Kidney tubule cell (primary cell): ENCODE measurements at regions not wholly inside any gene's neighbourhood (a gene's known extent, or its start where the extent isn't known, plus 50 kb on each side); places are given as distances from the start of the nearest gene placed in this dataset.
A peak's percentile ranks its signal among the peaks of the same experiment; 100 is the strongest.

ENCODE experiments used
- DNase-seq: peaks from one replicate; pipeline ENCODE4 v3.0.0-alpha.2; 2018; ENCODE audit warnings: low spot score

DNA sequence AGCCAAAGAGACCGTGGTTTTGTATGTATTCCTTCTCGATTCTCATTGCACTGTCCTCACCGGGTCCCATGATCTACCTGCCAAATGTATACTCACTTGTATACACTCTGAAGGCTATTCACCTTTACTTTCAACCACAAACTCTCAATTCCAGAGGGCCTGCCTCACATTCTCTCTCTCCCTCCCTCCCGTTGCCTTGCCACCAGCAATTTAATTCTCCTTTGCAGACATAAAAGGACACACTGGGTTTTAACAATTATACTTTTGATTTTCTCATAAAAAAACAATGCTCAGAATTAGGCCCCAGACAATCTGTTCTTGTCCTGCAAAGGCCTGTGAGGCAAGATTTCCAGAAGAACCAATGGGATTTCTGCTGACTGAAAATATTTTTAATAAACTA, 265.1 kb upstream of the PSMD7 start:
- no peak for DNase-seq

- DNase-seq, result no peak
Observed at GRCh38 chr16:74030000-74030706, 266.5 kb upstream of the PSMD7 start.

DNA sequence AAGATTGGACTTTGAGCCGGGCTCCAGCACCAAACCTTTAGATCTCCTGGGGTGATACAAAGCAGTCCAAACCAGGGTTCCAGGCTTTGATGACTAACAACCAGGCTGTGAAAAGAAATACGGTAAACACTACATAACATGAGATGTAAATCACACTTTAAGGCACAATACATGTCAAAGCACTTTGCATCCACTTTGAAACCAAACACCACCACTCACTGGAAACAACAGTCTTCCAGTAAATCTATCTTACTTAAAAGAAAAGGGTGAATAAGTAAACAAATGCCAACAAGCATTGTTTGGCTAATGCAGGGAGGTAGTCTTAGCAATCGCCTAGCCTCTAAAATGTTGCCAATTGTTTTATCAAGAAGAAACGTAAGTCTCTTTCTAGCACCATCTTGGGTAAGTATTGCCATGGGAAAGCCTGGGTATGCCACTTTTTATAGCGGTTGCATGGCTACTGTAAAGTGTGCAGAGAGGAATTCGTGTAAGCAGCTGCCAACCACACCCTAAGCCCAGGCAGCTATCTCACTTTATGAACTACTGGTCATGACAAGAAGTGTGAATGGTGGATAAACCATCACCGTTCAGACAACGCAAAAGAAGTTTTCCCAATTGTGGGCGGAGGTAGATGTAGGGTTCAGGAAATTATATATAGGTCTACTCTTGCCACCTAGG, 267.4 kb upstream of the PSMD7 start:
- DNase-seq, result no peak

GRCh38 chr16:74026373-74027281, 270.0 kb upstream of the PSMD7 start:
- DNase-seq, result no peak

DNA sequence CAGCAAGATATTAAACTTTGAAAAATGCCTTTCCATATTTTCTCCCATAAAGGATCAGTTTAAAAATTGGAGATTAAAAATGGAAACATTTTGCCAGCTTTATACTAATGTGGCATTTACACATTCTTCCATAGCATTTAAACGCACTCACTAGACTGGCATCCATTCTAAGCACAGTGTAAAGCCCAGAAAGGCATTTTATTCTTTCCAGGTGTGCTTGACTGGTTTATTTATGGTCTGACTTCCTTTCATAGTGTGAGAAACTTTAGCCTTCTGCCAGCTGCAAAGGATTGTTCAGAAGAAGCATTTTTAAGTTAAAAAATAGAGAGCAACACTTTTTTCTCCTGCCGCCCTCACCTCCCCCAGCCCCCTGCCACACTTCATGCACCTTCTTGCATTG, 271.7 kb upstream of the PSMD7 start:
- DNase-seq, result no peak

- DNase-seq, result no peak
Observed at GRCh38 chr16:74020095-74020670, 276.4 kb upstream of the PSMD7 start.

DNA sequence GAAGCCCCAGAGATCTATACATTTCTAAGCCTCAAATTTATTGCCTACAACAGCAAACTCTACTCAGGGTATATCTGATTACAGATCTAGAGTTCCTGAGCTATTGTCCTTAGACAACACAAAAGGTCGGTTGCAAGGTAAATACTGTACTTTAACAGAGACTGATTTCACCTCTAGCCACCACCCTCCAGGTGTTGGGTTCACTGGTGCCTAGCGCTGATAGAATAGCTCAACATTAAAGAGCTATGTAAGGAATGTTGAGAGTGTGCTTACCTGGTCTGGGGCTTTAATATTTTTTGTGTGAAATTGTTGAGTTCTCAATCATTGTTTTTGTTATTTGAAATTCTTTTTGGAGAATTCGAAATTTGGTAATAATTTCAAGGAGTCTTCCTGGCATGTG, 277.0 kb upstream of the PSMD7 start:
- no peak for DNase-seq

GRCh38 chr16:74015953-74016352, 280.7 kb upstream of the PSMD7 start:
- DNase-seq, result no peak

GRCh38 chr16:73998707-73999106, 297.9 kb upstream of the PSMD7 start:
- DNase-seq, result no peak

GRCh38 chr16:73997971-73998370, 298.6 kb upstream of the PSMD7 start:
- DNase-seq, result no peak

GRCh38 chr16:73997340-73997711, 299.3 kb upstream of the PSMD7 start:
- no peak for DNase-seq

DNA sequence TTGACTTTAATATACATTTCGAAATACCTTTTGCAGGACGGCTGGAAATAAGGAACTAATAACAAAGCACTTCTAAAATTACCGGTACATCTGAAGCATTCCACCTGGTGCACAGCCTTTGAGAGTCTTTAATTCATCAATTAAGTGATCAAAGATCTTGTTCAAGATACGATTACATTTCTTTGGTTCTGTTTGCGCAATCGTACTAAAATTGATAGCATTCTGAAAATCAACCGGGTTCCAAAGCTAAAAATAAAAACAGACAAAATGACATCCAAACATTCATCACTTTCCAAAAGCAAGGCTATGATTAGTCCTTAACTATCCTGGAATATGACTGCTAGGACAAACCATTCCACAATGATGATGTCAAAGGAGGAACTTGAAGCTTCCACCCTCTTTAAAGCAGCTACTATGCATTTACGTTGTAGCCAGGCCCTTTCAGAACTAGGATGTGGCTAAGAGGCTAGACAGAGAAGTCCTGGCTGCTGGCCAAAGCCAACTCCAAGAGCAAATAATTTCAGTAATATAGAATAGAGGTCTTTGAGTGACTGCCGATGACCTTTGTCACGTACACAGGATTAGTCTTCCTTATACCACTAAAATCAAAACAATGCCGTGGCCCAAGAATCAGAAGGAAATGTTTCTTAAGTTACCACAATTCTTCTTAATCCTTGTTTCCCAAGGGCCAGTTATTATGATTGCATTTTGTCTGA, 299.8 kb upstream of the PSMD7 start:
- DNase-seq, result no peak

DNA sequence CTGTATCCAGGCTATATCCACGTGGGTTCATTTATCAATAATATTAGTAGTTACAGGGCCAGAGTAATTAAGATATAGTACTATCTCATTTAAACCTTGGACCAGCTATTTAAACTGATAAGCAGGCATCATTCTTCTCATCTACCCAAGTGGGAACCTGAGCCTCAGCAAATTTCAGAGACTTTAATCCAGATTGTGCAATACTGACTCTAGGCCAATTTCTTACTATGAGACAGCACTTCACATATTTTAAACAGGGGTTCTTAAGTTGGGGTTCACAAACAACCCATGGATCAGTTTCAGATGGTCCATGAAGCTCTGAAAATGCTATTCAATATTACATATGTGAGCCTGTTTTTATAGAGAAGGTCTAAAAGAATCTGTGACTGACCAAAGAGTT, 302.7 kb upstream of the PSMD7 start:
- DNase-seq, result no peak

GRCh38 chr16:73978407-73978784, 318.2 kb upstream of the PSMD7 start:
- no peak for DNase-seq

DNA sequence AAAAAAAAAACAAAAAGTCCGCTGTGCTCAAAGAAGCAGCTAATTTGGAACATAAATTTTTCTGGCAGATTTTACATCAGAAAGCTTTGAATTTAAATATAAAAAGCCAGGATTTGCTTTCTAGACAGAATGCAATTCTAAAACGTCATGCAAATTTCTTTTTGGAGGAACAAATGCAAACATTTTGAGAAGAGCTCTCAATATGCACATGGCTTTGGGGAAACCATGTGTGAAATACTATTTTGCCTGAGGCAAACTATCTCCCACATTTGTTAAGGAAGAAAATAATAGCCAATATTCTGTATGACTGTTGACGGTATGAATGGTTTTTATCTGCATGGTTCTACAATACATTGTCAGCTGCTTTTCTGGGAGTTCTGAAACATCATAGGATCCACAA, 320.0 kb upstream of the PSMD7 start:
- DNase-seq, result no peak

- no peak for DNase-seq
Observed at GRCh38 chr16:73973174-73973573, 323.4 kb upstream of the PSMD7 start.

- DNase-seq, result no peak
Observed at GRCh38 chr16:73966851-73967250, 329.8 kb upstream of the PSMD7 start.

DNA sequence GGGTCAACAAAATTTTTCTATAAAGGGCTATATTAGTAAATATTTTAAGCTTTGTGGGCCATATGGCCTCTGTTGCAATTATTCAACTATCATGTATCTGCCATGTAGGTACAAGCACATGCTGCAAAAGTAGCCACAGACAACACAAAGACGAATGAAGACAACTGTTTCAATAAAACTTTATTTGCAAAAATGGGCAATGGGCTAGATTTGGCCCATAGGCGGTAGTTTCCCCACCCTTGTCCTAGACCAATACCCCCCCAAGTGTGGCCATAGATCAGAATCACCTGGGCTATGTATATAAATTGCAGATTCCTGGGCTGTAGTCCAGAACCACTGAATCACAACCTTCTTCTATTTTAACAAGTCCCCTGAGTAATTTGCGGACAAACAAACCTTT, 331.0 kb upstream of the PSMD7 start:
- DNase-seq, result no peak

DNA sequence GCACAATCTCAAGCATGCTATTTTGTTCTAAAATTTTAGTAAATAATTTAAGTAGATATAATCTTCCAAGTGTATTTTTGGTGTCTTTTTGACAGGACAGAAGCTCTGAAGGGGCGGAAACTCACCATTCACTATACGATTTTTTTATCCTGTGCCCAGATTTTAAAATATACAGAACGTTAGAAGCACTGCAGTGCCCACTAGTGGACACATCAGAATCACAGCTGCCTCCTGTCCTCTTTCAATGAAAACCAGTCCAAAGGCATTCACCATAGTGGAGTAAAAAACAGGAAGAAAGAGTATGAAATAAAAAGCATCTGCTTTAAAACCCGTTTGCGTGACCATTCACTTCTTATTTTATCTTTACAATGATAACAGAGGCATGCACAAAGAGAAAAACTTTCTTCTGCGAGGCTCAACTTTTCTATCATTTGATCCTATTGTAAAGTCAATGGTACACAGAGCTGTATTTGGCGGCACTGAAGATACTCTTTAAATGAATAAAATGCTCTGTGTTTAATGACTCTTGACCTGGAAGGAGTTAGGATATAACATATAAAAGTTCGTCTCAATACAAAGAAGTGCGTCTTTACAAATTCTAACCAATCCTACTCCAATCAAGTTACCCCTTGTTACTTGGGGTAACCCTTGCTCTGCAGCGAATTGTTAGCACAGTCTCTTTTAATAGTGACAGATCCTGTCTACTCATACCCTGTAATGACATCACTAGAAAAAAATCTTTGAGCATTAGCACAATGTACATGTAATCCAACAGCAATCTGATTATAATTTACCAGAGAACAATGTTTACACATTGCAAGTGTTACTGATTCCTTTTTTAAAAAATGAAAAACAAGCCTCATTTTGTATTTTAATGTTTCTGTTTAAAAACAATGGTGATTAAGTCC, 339.8 kb upstream of the PSMD7 start:
- DNase-seq, result peak; percentile 49

DNA sequence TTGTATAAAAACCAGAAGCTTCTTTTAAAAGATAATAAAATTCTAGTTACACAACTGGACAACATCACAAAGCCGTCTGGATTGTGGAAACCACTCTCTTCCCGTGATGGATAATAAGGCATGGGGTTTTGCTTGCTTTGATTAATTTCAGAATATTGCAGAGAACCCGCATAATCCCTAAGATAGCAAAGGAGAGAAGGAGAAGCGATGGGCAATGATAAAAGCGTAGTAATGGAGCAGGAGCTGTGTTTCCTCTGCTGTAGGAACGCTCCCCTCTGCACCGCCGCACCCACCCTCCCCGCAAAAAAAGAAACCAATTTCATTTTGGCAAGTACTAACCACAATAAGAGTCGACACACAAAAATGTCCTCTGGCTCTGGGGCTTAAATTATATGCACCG, 340.9 kb upstream of the PSMD7 start:
- DNase-seq, result no peak

DNA sequence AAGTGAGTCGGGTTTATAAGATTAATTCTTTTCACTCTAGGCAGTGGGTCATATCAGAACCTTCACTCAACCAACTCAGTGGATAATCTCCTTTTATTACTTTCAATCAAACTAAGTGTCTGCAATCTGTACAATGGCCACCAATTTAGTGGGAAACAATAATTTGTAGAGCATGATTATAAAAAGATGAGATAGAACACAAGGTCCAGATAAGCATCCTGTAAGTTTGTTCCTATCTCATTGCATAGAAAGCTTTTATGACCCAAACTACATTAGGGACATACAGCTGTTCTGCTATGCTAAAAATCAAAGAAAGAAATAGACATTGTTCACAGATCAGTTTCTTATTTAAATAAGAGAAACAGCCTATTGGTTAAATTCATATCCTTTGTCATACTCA, 341.4 kb upstream of the PSMD7 start:
- DNase-seq, result no peak
